Osteocyte (in vitro differentiated cells): ENCODE measurements at regions not wholly inside any gene's neighbourhood (a gene's known extent, or its start where the extent isn't known, plus 50 kb on each side); places are given as distances from the start of the nearest gene placed in this dataset.

Source experiments
- DNase-seq: peaks from one replicate; pipeline ENCODE4 v3.0.0; 2021; ENCODE audit warnings: mixed read lengths; ENCODE audit not compliant: unreplicated experiment; ENCODE audit errors: extremely low spot score
- H3K27ac Mint-ChIP-seq: one replicate; pipeline ENCODE4 v1.8.0; 2021; ENCODE audit warnings: mild to moderate bottlenecking, mixed read lengths; ENCODE audit not compliant: unreplicated experiment
- H3K27me3 Mint-ChIP-seq: one replicate; pipeline ENCODE4 v1.8.0; 2021; ENCODE audit warnings: mixed read lengths; ENCODE audit not compliant: unreplicated experiment
- H3K36me3 Mint-ChIP-seq: one replicate; pipeline ENCODE4 v1.8.0; 2021; ENCODE audit warnings: mixed read lengths; ENCODE audit not compliant: unreplicated experiment
- H3K4me1 Mint-ChIP-seq: one replicate; pipeline ENCODE4 v1.8.0; 2021; ENCODE audit warnings: mixed read lengths; ENCODE audit not compliant: unreplicated experiment
- H3K4me3 Mint-ChIP-seq: one replicate; pipeline ENCODE4 v1.8.0; 2021; ENCODE audit warnings: mild to moderate bottlenecking, moderate library complexity, mixed read lengths; ENCODE audit not compliant: unreplicated experiment
- H3K9me3 Mint-ChIP-seq: one replicate; pipeline ENCODE4 v1.8.0; 2021; ENCODE audit warnings: mixed read lengths; ENCODE audit not compliant: unreplicated experiment
- CTCF ChIP-seq: fragments of 200-600 bp; sonication (generic); IDR thresholded peaks from 2 replicates; pipeline ENCODE4 v1.5.0; 2021; ENCODE audit warnings: antibody characterized with exemption, mild to moderate bottlenecking, moderate library complexity

- no peaks in the 10 kb centered on the region for H3K27me3 Mint-ChIP-seq
- no peaks in the 10 kb centered on the region for H3K9me3 Mint-ChIP-seq
- no peak for TF ChIP-seq CTCF
- H3K4me3 Mint-ChIP-seq = no peak overlapping the region
- H3K4me1 Mint-ChIP-seq = peaks cover 41% of the 10 kb centered on the region
- H3K27ac Mint-ChIP-seq = no peak overlapping the region
- no peaks in the 10 kb centered on the region for H3K36me3 Mint-ChIP-seq
- DNase-seq = no peak
Measured at GRCh38 chr18:10089881-10090280, 176.1 kb downstream of the VAPA start.

GRCh38 chr18:10090668-10091067, 176.9 kb downstream of the VAPA start:
- Mint-ChIP-seq H3K9me3 (no peaks in the 10 kb centered on the region), H3K36me3 (no peaks in the 10 kb centered on the region), H3K27me3 (no peaks in the 10 kb centered on the region), H3K4me3 (no peak overlapping the region), H3K4me1 (peaks cover 34% of the 10 kb centered on the region), H3K27ac (no peak overlapping the region)
- TF ChIP-seq CTCF = no peak
- no peak for DNase-seq

GRCh38 chr18:10093445-10093844, 179.6 kb downstream of the VAPA start:
- H3K27me3 Mint-ChIP-seq = no peaks in the 10 kb centered on the region
- no peaks in the 10 kb centered on the region for H3K36me3 Mint-ChIP-seq
- H3K4me3 Mint-ChIP-seq = no peak overlapping the region
- no peak for DNase-seq
- H3K9me3 Mint-ChIP-seq = no peaks in the 10 kb centered on the region
- no peak for TF ChIP-seq CTCF
- no peak overlapping the region for H3K27ac Mint-ChIP-seq
- H3K4me1 Mint-ChIP-seq = peaks cover 21% of the 10 kb centered on the region

- Mint-ChIP-seq H3K36me3 (no peaks in the 10 kb centered on the region), H3K9me3 (no peaks in the 10 kb centered on the region), H3K27ac (no peak overlapping the region), H3K27me3 (no peaks in the 10 kb centered on the region), H3K4me3 (no peak overlapping the region), H3K4me1 (peaks cover 21% of the 10 kb centered on the region)
- DNase-seq = no peak
- no peak for TF ChIP-seq CTCF
Measured at GRCh38 chr18:10094154-10094553, 180.3 kb downstream of the VAPA start.

GRCh38 chr18:10094655-10095054, 180.8 kb downstream of the VAPA start:
- DNase-seq = no peak
- H3K4me1 Mint-ChIP-seq = peaks cover 21% of the 10 kb centered on the region
- H3K27me3 Mint-ChIP-seq = no peaks in the 10 kb centered on the region
- H3K4me3 Mint-ChIP-seq = no peak overlapping the region
- no peak for TF ChIP-seq CTCF
- H3K36me3 Mint-ChIP-seq = no peaks in the 10 kb centered on the region
- H3K27ac Mint-ChIP-seq = no peak overlapping the region
- no peaks in the 10 kb centered on the region for H3K9me3 Mint-ChIP-seq
